22Rv1 (cell line): ENCODE measurements at regions not wholly inside any gene's neighbourhood (a gene's known extent, or its start where the extent isn't known, plus 50 kb on each side); places are given as distances from the start of the nearest gene placed in this dataset.

ENCODE experiments used
- CTCF ChIP-seq: fragments of 450-650 bp; IDR thresholded peaks from 2 replicates; pipeline ENCODE4 v1.5.1; 2017; ENCODE audit warnings: mild to moderate bottlenecking
- ZFX ChIP-seq: fragments of 450-650 bp; IDR thresholded peaks from 2 replicates; pipeline ENCODE4 v1.6.1; 2017; ENCODE audit warnings: antibody characterized with exemption, borderline replicate concordance

- TF ChIP-seq CTCF (no peak), ZFX (no peak)
Measured at GRCh38 chr3:117893001-117893400, 1141.6 kb downstream of the IGSF11 start.
